Motor neuron (in vitro differentiated cells): ENCODE measurements at regions not wholly inside any gene's neighbourhood (a gene's known extent, or its start where the extent isn't known, plus 50 kb on each side); places are given as distances from the start of the nearest gene placed in this dataset.

Experiments used
- ATAC-seq, 8 experiments: fragments of 200-7000 bp; cut with Tn5 transposase; replicated peaks in 6 of 8; 2 replicates each; pipeline ENCODE4 v1.8.0; 2021; ENCODE audit warnings: mild to moderate bottlenecking in 8 of 8, moderate library complexity in 8 of 8
- H3K27ac ChIP-seq, 2 donors: fragments of 250-450 bp; sonication (Bioruptor Pico); 2 replicates each; pipeline ENCODE4 v1.9.0; 2021; ENCODE audit warnings: antibody characterized with exemption in 2 of 2, mild to moderate bottlenecking in 2 of 2, moderate library complexity in 1 of 2
- H3K4me1 ChIP-seq, 2 donors: fragments of 250-450 bp; sonication (Bioruptor Pico); replicated peaks in 1 of 2; 2 replicates each; pipeline ENCODE4 v1.6.1; 2021; ENCODE audit warnings: antibody characterized with exemption in 2 of 2, mild to moderate bottlenecking in 2 of 2, moderate library complexity in 1 of 2
- H3K4me3 ChIP-seq, 5 donors: fragments of 250-450 bp; sonication (Bioruptor Pico); 2 replicates each; pipeline ENCODE4 v1.9.0; 2021; ENCODE audit warnings: antibody characterized with exemption in 5 of 5, mild to moderate bottlenecking in 5 of 5, moderate library complexity in 4 of 5
- WGBS, 10 experiments: fragments of 450-650 bp; shearing (Covaris generic); methylation state at CpG; one replicate each; pipeline ENCODE4 v1.0.0; 2022; 5-methylcytosine and 5-hydroxymethylcytosine counted together
- in situ Hi-C, 9 experiments: fragments of 400-800 bp; cut with MboI; loops; one replicate each; pipeline ENCODE4 v1.15.0; 2021; ENCODE audit warnings: low sequenced_read_pairs in 9 of 9, low pct_unique_long_range_greater_than_20kb in 2 of 9; ENCODE audit not compliant: unreplicated experiment in 9 of 9

DNA sequence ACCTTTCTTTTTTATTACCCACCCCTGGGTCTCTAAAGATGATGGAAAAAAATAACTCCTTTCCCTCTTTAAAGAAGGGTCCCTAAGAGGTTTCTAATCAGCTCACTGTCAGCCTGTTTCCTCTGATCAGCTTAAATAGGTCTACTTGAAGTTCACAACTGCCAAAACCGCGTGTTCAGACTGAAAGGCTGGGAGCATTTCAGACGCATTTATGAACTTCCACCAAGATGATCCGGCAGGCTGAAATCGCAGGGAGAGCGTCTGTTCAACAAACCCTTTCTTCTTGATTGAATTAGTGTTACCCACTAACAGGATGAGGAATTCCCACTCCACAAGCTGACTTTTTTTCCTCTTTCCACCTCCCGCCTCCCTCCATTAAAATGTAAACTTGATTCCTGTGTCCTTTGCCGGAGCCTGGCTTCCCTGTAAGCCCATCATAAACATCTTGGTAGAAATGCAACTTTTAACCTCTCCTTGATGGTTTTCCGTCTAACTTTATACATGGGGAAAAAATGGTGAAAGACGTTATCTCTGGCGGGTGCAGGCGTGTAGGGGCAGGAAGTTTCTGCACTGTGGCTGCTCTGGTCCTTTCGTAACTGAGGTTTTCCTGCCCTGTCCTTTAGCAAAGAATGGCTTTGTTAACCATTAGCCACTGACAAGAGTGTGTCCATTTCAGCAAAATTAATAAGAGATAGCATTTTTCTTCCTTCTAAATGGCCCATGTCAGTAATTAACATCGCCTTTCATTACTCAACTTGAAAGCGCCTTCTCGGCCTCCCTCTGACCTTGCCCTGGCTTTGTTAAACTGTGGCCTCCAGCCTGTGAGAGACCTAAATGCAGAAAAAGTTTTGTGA is 130.7 kb downstream of the BAMBI start:
- H3K27ac ChIP-seq = peak overlapping the region in 1 of 2 donors; percentile 20
- in situ Hi-C loops = no loop called here
- peak in 4 of 8 experiments; percentile 22 to 53 (median 34) for ATAC-seq
- WGBS, 10 experiments = 0 to 97% (median 20%) methylated on average over 3 to 16 of the region's 16 CpGs
- H3K4me3 ChIP-seq = no peak overlapping the region
- peaks cover 34 to 47% of the 10 kb centered on the region in 2 donors for H3K4me1 ChIP-seq

DNA sequence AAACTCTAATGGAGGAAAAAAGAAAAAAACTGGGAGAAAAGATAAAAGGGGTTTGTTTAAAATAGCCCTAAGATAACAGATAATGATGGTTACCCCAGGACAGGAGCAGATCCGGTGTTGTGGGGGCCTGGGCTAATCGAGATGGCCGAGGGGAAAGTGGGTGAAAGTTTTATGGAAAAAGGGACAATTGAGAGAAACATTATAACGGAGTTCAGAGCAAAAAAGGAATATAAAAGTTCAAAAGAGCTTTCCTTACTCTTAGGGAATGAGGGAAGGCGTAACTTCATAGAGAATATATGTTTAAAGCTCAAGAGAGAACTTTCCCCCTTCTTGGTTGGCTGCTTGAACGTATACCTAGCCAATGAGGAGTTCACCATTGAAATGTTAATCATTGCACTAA is 131.4 kb downstream of the BAMBI start:
- in situ Hi-C loops = no loop called here
- Histone ChIP-seq H3K4me3 (no peak overlapping the region), H3K4me1 (peaks cover 34 to 47% of the 10 kb centered on the region in 2 donors), H3K27ac (no peak overlapping the region)
- 10 to 87% (median 29%) methylated on average over 1 to 6 of the region's 6 CpGs; no CpG with 5 or more reads in 1 of the 10 experiments for WGBS, 10 experiments
- ATAC-seq = no peak

DNA sequence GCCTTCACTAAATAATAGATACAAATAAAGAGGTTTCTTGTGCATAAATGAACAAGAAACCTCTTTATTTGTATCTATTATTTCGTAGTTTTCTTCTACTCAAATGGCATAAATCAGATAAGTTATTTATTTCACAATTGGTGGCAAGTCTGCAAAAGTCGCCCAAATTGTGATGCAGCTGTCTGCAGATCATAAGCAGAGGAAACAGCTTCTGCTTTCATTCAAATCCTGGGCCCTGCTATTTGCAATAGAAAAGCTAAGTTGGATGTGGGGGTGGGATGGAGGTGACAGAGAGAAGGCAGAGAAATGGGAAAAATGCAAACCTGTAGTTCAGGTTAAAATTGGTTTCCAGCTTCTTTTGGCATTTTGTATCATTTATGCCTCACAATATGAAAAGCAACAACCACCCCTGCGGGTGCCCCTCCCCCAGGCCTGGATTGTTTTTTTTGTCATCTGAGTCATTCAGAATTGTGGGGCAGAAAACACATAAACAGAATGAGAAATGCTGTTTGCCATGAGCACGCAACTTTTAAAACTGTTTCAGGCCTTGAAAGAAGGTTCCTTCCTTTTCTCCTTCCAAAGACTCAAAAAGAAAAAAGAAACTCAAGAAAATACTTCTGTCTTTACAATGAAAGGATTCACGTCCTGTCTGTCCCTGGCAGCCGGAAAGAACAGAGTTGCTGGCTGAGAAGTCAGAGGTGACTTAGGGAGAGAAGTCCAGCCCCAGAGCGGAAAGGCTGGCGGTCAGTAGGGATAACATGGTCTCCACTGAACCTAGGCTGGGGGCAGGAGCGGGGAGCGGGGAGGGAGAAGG is 132.9 kb downstream of the BAMBI start:
- ATAC-seq = no peak
- peaks cover 34 to 47% of the 10 kb centered on the region in 2 donors for H3K4me1 ChIP-seq
- 0 to 56% (median 22%) methylated on average over 1 to 8 of the region's 10 CpGs for WGBS, 10 experiments
- in situ Hi-C loops = no loop called here
- no peak overlapping the region for H3K4me3 ChIP-seq
- H3K27ac ChIP-seq = no peak overlapping the region

DNA sequence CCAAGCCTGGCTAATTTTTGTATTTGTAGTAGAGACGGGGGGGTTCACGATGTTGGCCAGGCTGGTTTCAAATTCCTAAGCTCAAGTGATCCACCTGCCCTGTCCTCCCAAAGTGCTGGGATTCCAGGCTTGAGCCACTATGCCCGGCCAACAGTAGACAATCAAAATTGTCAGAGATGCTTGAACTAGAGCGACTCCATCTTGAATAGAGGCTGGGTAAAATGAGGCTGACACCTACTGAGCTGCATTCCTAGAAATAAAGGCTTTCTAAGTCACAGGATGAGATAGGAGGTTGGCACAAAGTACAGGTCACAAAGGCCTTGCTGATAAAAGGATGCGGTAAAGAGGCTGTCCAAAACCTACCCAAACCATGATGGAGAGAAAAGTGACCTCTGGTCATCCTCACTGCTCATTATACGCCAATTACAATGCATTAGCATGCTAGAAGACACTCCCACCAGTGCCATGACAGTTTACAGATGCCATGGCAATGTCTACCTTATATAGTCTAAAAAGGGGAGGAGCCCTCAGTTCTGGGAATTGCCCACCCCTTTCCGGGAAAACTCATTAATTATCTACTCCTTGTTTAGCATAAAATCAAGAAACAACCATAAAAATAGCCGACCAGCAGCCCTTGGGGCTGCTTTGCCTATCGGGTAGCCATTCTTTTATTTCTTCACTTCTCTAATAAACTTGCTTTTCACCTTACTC is 134.5 kb downstream of the BAMBI start:
- no peak for ATAC-seq
- Histone ChIP-seq H3K27ac (no peak overlapping the region), H3K4me3 (no peak overlapping the region), H3K4me1 (peaks cover 28 to 38% of the 10 kb centered on the region in 2 donors)
- WGBS, 10 experiments = 0 to 100% (median 74%) methylated on average over 1 to 7 of the region's 9 CpGs; no CpG with 5 or more reads in 1 of the 10 experiments
- in situ Hi-C loops = no loop called here

DNA sequence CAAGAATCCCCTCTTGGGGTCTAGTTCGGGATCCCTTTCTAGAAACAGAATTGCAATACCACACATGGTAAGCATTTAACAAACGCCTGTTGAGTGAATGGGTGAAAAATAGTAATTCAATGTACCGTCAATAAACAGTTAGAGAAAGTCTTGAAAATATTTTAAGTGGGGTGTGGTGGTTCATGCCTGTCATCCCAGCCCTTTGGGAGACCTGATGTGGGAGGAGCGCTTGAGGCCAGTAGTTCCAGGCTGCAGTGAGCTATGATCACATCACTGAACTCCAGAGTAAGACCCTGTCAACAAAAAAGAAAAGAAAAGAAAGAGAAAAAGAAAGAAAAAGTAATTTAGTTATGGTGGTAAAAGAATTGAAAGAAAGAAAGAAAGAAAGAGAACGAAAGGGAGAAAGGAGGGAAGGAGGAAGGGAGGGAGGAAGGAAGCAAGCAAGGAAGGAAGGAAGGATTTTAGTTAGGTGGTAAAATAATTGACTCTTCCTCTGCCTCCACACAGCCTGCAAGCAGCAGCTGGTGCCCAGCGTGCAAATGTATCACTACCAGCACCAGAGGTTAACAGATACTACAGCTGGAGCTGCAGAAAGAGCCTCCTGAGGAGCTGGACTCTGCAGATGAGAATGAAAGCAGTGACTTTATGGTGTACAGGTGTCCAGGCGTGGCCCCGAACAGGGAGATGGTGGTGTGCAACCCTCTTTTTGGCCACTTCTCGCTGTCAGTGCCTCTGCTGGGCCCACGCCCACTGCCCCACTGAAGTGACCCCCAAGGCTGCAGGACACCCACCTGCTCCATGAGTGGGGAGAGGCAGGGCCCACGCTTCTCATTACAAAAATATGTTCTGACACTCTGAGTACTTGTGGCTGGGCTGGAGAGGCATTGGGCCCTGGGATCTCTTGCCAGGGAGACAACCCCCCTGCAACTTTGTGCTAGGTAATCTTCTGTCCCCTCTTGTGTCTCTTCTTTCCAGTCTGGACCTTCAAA is 135.4 kb downstream of the BAMBI start:
- in situ Hi-C loops = no loop called here
- ATAC-seq = peak in 1 of 8 experiments; percentile 34
- Histone ChIP-seq H3K27ac (no peak overlapping the region), H3K4me3 (no peak overlapping the region), H3K4me1 (peaks cover 19 to 29% of the 10 kb centered on the region in 2 donors)
- 3 to 68% (median 50%) methylated on average over 2 to 8 of the region's 11 CpGs for WGBS, 10 experiments

DNA sequence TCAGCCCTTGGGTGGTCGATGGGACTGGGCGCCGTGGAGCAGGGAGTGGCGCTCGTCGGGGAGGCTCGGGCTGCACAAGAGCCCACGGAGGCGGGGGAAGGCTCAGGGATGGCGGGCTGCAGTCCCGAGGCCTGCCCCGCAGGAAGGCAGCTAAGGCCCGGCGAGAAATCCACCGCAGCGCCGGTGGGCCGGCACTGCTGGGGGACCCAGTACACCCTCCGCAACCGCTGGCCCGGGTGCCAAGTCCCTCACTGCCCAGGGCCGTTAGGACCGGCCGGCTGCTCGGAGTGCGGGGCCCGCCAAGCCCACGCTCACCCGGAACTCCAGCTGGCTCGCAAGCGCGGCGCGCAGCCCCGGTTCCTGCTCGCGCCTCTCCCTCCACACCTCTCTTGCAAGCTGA is 138.4 kb downstream of the BAMBI start:
- WGBS, 10 experiments = 96% methylated on average over 5 of the region's 37 CpGs; no CpG with 5 or more reads in 9 of the 10 experiments
- no peak overlapping the region for H3K4me3 ChIP-seq
- ATAC-seq = no peak
- H3K27ac ChIP-seq = no peak overlapping the region
- peaks cover 3 to 14% of the 10 kb centered on the region in 2 donors for H3K4me1 ChIP-seq
- in situ Hi-C loops = no loop called here

DNA sequence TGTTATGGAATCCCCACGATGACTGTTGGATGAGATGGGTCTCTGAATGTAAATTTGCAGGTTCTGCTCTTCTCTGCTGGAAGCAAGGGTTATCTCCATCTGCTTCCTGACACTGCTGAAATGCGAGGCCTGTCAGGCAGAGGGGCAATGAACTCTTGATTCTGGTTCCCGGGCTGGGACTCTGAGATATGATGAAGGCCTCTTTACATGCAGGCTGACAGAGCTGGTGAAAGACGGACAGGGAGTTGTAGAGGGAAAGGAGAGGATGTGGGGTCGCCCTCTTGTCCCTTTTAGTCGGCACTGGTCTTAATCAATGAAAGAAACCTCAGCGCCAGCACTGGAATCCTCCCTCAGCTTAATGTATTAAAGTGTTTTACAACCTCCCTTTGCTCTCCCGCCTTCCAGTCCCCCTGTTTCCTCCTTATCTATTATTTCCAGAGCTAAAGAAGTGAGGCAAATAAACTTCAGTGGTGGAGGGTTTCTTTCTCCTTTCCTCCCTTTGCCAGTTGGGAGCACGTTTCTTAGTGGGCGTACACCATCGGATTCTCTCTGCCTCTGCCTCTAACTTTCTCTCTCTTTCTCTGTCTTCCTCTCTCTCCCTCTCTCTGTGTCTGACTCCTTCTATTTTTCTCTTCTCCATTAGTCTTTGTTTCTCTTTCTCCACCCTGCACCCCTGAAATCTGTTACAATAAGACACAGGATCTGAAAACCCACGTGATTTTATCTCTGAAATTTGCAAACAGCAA is 145.6 kb downstream of the BAMBI start:
- peaks cover 7 to 21% of the 10 kb centered on the region in 2 donors for H3K4me1 ChIP-seq
- H3K4me3 ChIP-seq = no peak overlapping the region
- in situ Hi-C loops = no loop called here
- 6 to 72% (median 53%) methylated on average over 4 to 10 of the region's 12 CpGs for WGBS, 10 experiments
- H3K27ac ChIP-seq = no peak overlapping the region
- no peak for ATAC-seq

DNA sequence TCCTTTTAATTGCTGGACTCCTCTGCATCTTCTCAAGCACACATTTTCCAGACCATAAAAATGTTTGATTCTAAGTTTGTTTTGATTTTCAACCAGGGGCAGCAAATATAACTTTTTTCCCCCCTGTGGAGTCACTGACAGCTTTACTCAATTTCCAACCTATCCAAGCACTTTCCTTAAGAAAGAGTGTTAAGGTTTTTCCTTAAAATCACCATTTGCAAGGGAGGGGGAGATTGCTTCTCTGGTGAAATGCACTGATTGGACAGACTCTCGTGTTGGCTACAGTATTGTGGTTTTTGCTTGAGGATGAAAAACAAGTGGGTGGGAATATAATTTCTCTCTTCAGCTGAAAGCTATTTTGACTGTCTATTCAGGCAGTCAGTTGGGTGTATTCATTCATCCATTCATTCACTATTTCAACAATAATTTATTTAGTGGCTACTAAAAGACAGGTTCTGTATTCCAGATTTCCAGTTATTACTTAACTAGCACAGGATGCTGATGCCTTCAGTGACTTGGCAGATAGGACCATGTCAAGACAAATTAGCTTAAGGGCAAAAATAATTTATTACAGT is 146.3 kb downstream of the BAMBI start:
- Histone ChIP-seq H3K4me1 (peaks cover 7 to 16% of the 10 kb centered on the region in 2 donors), H3K27ac (no peak overlapping the region), H3K4me3 (no peak overlapping the region)
- ATAC-seq = peak in 1 of 8 experiments; percentile 15
- in situ Hi-C loops = no loop called here
- WGBS, 10 experiments = 0 to 100% (median 67%) methylated on average over 1 of the region's 1 CpG; no CpG with 5 or more reads in 2 of the 10 experiments

DNA sequence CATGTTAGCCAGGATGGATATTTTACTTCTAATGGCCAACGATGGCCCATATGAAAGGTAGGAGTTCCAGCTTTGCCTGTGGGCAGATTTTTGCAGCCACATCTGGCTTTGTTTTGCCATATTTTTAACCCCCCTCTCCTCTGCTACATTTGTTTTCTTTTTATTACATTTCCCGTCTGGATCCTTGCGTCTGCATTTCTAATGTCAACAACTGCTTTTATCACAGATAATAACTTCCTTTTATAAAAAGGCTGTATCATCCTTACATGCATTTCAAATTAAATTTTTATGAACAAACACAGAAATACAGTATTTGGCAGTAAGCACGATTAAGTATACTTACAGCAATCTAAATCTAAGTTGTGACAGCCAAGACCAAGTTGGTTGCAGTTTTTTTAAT is 156.0 kb downstream of the BAMBI start:
- no peak overlapping the region for H3K27ac ChIP-seq
- ATAC-seq = no peak
- 0 to 100% (median 85%) methylated on average over 1 to 4 of the region's 4 CpGs for WGBS, 10 experiments
- no peaks in the 10 kb centered on the region for H3K4me1 ChIP-seq
- H3K4me3 ChIP-seq = no peak overlapping the region
- in situ Hi-C loops = no loop called here

DNA sequence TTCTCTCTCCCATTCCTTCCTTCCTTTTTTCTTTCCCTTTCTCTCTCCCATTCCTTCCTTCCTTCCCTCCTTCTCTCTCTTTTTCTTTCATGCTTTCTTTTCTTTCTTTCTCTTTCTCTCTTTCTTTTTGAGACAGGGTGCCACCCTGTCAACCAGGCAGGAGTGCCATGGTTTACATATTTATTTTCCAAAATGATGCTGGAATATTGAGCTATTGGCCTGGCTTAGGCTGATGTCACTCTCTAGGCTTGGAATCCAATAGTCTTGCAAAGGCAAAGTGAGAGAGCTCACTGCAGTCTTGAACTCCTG is 159.1 kb downstream of the BAMBI start:
- Histone ChIP-seq H3K4me3 (no peak overlapping the region), H3K4me1 (no peaks in the 10 kb centered on the region), H3K27ac (no peak overlapping the region)
- in situ Hi-C loops = no loop called here
- no peak for ATAC-seq

DNA sequence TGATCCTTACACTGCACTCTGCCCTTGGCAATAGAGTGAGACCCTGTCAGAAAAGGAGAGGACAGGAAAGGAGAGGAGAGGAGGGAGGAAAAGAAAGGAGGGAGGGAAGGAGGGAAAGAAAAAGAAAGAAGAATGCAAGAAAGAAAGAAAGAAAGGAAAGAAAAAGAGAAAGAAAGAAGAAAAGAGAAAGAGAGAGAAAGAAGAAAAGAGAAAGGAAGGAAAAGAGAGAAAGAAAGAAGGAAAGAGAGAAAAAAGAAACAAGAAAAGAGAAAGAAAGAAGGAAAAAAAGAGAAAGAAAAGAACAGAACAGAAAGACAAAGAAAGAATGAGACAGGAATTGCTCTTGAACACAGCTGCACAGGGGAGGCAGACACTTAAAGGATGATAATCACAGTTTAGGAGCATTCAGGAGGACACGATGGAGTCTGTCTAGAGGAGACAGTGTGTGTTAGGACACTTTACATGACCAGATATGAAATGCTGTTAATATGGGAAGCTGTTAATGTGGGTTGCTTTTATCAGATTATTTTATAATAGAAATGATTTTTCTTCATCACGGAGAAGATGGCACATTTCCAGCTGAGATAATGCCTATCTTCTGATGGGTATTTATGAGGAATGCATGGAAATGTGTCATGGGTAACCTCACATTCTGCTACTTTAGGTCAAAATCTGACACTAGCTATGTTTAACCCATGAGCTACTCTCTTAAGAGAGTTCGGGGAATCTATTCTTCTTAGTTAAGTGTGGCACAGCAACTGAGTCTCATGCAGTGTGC is 160.5 kb downstream of the BAMBI start:
- no peak overlapping the region for H3K27ac ChIP-seq
- no peak for ATAC-seq
- 0 to 100% (median 72%) methylated on average over 1 to 3 of the region's 3 CpGs for WGBS, 10 experiments

More for the DNA sequence above, 160.5 kb downstream of the BAMBI start:
- Histone ChIP-seq H3K4me3 (no peak overlapping the region), H3K4me1 (no peaks in the 10 kb centered on the region)
- in situ Hi-C loops = no loop called here
